HuH-7 (cell line): ENCODE measurements at regions not wholly inside any gene's neighbourhood (a gene's known extent, or its start where the extent isn't known, plus 50 kb on each side); places are given as distances from the start of the nearest gene placed in this dataset.
A peak's percentile ranks its signal among the peaks of the same experiment; 100 is the strongest.

Experiments used
- DNase-seq: peaks from one replicate; pipeline ENCODE4 v3.0.0; 2011; ENCODE audit warnings: low spot score

DNA sequence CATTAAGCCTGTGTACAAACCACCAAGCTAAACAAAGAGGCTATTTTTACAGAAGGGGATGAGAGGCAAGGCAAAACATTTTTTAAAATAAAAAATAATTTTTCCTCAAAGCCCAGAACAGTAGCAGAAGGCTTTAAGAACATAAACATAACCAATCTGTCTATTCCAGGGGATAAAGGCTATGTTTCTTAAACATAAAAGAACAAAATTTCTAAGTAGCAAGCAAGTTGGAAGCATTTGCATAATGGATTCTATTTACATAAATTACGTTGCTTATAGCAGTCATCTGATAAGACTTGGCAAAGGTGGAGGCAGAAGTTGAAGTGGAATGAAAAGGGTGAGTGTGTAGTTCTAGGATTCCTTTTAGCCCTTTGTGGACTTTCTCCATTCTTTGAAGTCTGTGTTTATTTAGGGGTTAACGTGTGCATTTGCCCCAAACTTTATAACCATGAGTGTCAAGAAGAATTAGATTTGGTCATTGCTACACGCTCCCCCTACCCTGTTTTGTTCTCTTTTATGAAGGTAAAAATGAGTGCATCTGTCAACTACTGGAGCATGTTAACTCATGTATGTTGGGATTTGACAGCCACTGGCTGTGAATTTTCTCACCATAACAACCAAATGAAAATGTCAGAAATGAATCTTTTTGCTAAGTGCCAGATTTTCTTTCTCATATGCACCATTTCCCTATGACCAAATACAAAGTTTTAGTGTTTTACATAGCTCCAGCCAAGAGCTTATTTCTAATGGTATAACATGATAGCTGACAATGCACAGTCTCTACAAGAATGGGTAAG, 378.4 kb upstream of the IGFBP7 start:
- no peak for DNase-seq

DNA sequence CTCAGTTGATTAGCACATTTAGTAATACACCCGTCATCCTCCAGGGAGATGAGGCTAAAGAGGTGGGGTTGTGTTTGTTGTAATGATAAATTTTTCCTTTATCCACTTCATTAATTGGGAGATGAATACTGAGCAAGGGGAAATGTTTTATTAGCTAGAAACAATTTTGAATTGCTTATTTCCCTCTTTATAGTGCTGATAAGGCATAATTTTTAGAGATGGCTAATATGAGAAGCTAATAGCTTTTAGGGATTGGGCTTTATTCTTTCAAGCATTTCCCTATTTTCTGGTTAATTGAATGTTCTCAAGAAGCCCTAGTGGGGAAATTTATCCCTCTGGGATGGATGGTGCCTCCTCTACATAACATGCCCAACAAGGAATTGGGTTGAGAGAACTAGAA, 365.2 kb upstream of the IGFBP7 start:
- DNase-seq, result no peak

DNA sequence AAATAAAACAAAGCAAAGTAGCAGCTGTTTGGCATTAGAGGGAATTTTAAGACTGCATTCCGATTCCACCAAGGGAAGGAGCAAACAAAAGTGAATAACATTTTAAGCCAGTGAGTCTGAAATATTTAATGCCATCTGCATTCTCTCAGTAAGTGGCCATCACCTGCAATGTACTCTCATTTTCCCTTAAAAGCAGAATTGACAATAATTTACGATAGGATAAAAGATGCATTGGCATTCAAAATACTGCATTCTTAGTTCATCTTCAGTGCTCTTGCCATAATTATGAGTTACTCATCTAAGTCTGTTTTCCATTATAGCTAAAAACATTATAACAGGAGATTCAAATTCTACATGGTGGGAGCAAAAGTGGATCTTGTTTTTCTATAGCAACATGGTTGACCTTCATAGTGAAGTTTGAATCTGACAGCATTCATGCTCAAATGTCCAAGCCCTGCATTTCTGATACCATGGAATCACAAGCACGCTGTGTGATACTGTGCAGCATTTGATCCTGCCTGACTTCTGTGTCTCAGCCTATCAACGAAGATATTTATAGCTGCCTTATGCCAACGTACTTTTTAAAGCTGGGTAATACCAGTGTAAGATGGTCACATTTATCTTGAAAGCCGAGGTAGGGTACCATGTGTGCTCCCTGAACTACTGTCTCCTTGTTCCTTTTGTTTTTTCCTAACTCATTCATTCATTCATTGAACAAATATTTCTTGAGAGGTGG, 355.3 kb upstream of the IGFBP7 start:
- DNase-seq, result no peak

DNA sequence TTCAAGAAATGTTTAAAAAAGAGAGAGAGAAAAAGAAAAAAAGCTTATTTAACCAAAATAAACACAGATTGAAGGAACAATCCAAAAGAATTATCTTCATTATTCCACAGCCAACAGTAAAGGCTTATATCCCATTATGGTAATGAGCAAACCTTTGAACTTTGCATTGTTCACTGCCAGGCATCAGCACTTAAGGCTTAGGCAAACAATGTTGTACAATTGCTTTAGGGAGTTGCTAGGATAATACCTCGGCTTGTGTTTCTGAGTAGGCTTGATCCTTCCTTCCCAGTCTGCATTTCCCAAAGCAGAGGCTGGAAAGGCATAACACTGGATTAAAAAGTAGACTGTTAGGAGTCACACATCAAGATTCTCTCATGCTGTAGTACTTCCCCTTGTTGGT, 352.7 kb upstream of the IGFBP7 start:
- DNase-seq, result no peak

DNA sequence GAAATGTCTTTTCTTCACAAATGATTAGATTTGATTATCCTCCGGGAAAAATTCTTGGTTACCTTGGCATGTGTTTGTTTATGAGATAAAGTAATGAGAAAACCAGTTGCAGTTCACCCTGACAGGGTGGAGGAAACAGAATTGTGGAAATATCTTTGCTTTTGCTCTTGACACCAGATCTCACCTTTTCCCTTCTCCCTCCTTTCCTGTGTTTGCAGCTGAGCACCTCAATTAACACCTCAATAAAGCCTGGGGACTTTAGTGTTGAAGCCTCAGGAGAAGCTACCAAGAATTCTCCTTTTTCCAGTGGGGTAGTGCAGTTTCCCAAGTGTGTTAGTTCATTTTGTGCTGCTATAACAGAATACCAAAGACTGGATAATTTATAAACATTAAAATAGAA, 350.8 kb upstream of the IGFBP7 start:
- DNase-seq, result no peak

DNA sequence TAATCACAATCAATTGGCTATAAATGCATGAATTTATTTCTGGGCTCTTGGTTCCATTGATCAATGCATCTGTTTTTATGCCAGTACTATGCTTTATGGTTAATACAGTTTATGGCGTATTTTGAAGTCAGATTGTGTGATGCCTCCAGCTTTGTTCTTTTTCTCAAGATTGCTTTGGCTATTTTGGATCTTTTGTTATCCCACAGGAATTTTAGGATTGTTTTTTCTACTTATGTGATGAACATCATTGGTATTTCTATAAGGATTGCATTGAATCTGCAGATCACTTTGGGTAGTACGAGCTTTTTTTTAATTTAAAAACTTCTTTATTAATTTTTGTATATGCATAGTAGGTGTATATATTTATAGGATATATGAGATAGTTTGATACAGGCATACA, 338.7 kb upstream of the IGFBP7 start:
- no peak for DNase-seq

DNA sequence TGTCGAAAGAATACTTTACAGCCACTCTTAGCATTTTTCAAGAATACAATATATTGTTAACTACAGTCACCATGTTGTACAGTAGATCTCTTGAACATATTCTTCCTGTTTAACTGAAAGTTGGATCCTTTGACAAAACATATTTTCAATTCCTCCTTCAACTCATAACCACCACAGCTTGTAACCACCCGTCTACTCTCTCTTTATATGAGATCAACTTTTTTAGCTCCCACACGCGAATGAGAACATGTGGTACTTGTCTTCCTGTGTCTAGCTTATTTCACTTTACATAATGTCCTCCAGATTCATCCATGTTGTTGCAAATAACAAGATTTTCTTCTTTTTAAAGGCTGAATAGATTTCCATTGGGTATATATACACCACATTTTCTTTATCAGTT, 338.3 kb upstream of the IGFBP7 start:
- no peak for DNase-seq

DNA sequence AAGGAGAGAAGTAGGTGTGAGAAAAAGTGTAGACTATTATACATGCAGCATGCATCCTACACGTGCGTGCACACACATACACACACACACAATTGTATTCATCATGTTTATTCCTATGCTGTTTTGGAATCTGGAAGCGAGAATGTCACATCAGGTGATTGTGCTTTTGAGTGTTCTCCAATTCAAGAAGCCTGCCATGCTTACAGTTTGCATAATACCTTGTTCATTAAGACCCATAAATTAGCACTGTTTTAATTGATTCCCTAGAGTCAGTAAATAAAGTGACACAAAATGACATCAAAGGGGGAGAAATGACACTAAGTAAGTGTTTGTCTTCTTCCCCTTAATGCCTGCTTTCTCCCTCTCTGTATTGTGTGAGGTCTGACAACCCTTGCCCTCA, 336.1 kb upstream of the IGFBP7 start:
- no peak for DNase-seq

DNA sequence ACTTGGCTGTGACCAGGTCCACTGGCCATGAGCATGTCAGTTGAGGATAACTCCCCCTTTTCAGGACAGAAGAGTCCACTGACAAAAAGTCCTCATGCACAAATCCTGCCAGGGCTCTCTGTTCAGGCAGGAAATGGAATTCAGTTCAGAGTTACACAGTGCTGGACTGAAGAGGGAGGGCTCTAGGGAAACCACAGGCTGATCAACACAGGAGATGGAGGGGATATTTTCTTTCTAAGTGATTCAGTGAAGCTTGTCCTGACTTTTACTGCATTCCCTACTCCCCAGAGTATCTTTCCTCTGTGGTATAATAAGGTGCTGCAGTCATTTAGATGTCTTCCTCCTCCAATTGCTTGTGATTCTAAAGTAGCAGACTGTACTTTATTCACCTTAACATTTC, 335.5 kb upstream of the IGFBP7 start:
- DNase-seq, result no peak

DNA sequence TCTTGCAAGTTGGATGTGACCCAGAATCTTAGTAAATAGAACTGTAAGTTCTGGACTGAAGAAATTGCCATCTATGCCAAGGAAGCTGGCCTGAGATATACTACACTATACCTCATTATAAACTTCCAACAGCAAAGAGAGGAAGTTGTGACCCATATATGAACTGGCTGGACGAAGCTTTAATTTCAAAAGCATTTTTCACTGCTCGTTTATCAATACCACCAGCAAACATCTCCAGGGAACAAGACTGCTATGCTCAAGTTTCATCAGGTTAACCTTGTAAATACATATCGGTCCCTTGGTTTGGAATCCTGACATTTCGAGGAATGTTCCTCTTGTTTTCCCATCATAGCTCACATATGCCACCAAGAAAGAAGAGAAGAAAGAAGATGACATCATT, 334.5 kb upstream of the IGFBP7 start:
- no peak for DNase-seq

DNA sequence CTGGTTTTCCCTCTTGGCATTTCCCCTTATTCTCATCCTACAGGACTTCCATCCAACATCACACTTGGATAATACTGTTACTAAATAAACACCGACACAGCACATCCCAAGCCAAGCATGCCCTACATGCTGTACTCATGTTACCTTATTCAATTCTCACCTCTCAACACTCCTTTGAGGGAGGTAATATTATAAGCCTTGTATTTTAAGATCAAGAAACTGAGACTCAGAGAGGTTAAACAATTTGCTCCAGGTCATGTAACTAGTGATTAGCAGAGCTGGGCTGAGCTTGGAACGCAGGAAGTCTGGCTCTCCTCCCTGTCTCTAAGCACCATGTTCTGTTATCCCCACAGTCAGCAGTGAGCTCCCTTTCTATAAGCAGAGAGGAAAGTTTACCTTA, 333.6 kb upstream of the IGFBP7 start:
- DNase-seq, result no peak

DNA sequence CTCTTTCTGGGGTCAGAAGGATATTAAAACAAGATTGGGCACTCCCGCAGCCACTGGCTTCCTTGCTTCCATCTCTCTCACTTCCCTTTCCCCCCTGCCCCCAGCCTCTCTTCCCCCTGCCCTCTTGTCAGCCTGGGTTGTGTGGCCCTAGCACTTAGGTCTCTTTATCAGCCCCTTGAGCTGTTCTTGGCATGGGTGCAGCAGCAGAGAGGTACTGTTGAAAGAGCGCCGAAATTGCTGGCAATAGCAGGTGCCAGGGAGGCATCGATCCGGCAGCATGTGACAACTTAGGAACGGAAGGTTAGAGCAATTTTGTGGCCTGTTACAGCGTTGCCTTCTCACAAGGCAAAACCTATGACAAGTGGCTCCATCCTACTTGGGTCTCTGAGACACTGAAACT, 333.1 kb upstream of the IGFBP7 start:
- no peak for DNase-seq

DNA sequence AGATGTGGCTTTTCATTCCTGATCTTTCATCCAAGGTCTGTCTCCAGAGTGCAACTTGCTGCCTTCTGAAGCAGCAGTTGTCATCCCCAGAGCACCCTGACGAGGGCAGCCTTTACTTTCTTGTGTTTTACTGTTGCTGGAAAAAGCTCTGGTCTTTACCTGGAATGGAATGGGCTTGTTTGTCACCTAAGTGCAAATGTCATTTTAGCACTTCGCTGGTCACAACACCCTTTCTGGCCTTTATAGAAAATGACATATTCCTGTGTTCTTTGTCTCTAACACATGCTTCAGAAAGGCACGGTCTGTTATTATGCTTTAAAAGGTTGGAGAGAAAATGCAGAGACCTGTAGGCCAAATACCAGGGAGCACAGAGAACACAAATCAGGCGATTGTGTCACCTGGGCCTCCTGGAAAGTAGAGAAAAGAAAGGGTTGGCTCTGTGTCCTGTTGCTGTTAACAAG, 332.7 kb upstream of the IGFBP7 start:
- peak; percentile 10 for DNase-seq

DNA sequence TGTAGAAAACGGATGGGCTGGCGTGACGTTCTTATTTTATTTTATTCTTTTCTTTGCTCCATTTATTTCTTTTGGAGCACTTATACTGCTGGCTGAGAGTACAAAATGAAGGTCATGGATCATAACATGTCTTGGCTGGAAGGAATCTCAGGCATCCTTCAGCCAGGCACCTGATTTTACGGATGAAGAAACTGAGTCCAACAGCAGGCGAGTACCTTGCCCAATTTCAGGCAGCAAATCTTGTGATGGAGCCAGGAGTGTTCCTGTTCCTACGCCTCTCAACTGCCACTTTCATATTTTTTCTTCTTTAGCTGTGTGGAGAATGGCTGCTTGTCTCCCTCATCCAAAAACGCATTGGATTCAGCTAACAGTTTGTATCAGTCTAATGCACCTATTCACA, 332.1 kb upstream of the IGFBP7 start:
- no peak for DNase-seq

DNA sequence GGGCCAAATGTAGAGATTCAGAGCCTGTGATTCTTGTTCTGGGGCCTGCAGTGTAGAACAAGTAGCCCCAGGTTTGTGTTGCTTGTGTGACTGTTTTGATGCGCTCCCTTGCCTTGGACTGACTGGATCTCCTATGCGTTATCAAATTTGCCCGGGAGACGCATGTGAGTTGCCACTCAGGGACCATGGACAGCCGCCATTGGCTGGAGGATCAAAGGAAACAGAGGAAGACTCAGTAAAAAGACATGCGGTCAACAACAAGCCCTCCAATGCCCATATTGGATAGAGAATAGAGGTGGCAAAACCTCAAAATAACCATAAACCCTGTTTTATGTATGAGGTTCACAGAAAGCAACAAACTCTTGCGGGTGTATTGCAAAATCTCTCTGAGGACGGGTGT, 327.5 kb upstream of the IGFBP7 start:
- no peak for DNase-seq

DNA sequence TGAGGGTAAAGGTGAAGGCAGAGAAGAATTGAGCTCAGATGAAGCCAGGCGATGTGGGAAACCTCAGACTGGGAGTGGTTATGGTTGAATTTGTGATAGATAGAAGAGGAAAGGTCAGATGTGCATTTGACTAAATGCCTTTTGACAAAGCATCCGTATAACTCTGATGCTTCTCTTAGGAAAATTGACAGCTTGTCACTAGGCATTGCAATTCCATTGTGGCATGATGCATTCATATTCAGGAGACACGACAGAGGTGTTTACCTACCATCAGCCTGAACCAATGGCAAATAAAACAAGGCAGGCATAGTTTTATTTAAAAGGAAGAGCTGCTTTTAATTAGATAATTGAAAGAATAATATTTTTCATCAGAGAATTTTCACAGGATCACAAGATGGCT, 325.1 kb upstream of the IGFBP7 start:
- no peak for DNase-seq

DNA sequence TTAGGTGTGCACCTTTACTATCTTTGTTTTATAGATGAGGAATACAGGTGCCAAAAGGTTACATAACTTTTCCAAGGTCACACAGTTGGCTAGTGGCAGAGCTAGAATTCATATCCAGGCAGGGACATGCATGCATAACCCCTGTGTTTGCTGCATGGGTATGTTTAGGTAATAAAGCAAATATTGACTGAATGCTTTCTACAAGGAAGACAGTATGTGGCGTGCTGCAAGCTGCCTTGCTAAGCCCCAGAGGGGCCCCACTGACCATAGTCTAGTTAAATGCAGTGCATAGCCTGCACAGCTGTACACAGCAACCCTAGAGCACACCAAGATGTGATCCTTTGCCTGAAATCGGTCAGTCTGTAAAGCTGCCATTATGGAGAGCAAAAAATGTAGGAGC, 320.5 kb upstream of the IGFBP7 start:
- DNase-seq, result no peak

DNA sequence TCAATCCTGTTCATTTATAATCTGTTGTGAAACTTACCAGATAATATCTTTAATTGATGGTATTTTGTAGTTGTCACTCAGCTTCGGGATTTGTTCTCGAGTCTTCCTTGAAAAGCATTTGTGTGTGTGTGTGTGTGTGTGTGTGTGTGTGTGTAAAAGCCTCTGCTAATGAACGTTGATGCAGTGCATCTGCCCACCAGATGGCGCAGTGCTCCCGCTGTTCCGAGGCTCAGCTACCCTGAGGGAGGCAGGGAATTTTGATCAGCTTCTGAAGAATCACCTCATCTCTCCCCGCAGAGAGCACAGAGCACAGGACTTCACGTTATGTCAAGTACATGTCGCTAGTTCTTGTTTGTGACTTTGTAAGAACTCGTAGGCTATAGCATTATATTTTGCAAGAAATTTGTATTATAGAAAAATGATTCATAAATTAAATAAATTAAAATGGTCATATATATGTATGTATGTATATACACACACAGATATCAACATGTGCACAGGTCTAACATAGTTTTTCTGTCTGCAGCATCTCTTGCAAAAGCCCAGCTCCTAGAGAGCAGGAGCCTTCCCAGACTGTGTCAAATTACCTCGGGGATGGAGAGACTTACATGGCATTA, 316.7 kb upstream of the IGFBP7 start:
- peak; percentile 34 for DNase-seq

DNA sequence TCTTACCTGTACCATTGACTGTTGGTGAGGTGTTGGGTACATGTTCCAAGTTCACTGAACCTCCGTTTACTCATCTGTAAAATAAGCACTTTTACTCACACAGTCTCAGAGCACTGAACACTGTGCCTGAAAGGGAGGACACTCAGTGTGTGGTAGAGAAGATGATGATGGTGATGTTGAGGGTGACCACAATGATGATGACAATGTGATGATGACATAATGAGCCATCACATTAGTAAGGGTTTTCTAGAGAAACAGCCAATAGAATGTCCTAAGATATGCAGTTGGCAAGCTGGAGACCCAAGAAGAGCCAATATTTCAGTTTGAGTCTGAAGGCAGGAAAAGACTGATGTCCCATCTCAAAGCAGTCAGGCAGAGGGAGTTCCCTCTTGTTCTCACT, 315.4 kb upstream of the IGFBP7 start:
- no peak for DNase-seq

DNA sequence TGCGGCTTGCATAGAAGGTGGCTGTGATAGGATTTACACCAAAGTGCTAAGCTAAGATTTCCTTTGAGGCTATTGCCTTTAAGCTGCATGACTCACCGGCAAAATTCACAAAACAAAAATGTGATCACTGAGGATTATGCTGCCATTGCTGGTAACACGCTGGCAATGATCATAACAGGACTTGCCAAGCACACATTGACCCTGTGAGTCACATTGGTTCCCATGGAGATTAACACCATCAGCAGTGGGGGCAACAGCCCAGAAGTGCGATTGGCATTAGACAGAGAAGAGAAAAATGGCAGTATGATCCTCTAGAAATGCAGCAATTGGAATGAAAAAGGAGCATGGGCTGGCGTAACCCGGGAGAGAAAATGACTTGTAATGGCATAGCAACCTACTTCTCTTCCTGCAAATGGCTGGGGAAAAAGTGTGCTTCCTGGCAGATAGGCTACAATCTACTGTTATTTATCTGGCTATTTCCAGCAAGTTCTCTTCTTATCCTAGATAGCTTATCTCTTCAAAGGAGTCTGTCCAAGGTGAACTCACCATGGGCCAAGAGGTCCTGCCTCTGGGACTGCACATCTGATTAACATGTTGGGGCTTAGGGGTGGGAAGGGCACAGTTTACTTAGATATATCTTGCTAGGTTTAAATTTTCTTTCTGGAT, 314.2 kb upstream of the IGFBP7 start:
- no peak for DNase-seq

DNA sequence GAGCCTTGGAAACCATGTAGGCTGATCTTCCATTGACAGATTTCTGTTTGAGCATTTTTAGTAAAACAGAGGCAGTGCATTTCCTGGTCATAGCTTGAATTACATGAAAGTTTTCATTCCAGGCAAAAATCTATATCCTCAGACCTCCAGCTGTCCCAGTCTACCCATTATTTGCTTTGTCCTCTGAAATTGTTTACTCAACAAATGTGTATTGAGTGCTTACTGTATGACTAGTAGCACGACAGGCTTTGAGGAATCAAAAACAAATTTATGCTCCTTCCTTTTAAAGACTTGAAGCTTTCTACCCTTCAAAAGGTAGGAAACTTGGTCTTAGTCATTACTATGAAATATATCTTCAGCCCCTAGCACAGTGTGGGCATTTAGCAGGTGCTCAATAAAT, 307.9 kb upstream of the IGFBP7 start:
- DNase-seq, result no peak

DNA sequence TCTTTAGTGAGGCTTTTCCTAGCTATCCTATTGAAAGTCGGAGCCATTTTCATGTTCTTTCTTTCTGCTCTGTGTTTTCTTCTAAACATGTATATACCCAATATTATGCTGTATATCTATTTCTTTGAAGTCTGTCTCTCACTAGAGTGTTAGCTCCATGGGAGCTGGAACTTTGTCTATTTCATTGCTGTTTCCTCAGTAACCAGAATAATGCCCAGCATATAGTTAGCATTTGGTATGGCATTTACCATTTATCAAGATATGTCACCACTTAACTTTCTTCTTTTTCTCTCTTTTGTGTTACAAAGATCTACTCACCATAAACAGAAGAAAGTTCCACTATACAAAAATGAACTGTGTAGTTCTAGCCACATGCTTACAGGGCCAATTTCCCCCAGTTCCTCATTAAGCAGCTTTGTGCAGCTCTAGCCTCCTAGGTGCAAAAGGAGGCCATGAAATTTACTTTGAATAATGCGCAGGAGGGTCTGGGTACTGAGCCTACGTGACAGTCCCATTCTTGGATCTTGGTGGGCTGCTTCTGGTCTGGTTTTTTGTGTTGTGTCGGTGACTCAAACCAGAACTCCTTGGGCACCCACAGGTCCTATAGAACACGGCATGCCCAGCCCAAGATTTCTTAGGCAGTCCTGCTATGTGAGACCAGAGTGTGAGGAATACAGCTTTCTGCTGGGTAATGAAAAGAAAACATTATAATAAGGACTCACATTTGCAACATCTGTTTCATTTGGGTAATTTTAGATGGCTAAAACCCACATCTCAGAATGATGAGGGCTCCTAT, 302.3 kb upstream of the IGFBP7 start:
- no peak for DNase-seq
